Activated CD8-positive, alpha-beta memory T cell treated with anti-CD3 and anti-CD28 coated beads for 24 hours (primary cell): ENCODE measurements at regions not wholly inside any gene's neighbourhood (a gene's known extent, or its start where the extent isn't known, plus 50 kb on each side); places are given as distances from the start of the nearest gene placed in this dataset.
"Not testable (repeated sequence)": the region's sequence is repeated elsewhere in the genome, so short reads cannot be mapped to it uniquely, and the experiment has no call there.

Experiments used
- DNase-seq: peaks from one replicate; pipeline ENCODE4 v3.0.0-alpha.2; 2020

GRCh38 chr15:93932164-93932776 is 299.1 kb upstream of the MCTP2 start:
- no peak for DNase-seq

GRCh38 chr15:93929375-93930094 is 301.8 kb upstream of the MCTP2 start:
- DNase-seq = no peak

GRCh38 chr15:93920204-93920603 is 311.2 kb upstream of the MCTP2 start:
- no peak for DNase-seq

GRCh38 chr15:93918801-93919200 is 312.6 kb upstream of the MCTP2 start:
- not testable (repeated sequence) for DNase-seq

- DNase-seq = no peak
These were observed 314.2 kb upstream of the MCTP2 start for GRCh38 chr15:93917181-93917580.

GRCh38 chr15:93913871-93914270 is 317.5 kb upstream of the MCTP2 start:
- no peak for DNase-seq

GRCh38 chr15:93913310-93913709 is 318.1 kb upstream of the MCTP2 start:
- DNase-seq = no peak

GRCh38 chr15:93900476-93901400 is 330.6 kb upstream of the MCTP2 start:
- DNase-seq = no peak

- DNase-seq = no peak
These were observed 331.5 kb upstream of the MCTP2 start for GRCh38 chr15:93899817-93900216.

- no peak for DNase-seq
These were observed 334.0 kb upstream of the MCTP2 start for GRCh38 chr15:93897377-93897776.

GRCh38 chr15:93895976-93896770 is 335.2 kb upstream of the MCTP2 start:
- no peak for DNase-seq

GRCh38 chr15:93894438-93895036 is 336.8 kb upstream of the MCTP2 start:
- no peak for DNase-seq

GRCh38 chr15:93887151-93887550 is 344.2 kb upstream of the MCTP2 start:
- DNase-seq = no peak

GRCh38 chr15:93882779-93883178 is 348.6 kb upstream of the MCTP2 start:
- DNase-seq = no peak

GRCh38 chr15:93882141-93882540 is 349.2 kb upstream of the MCTP2 start:
- no peak for DNase-seq

- no peak for DNase-seq
These were observed 350.1 kb upstream of the MCTP2 start for GRCh38 chr15:93881310-93881709.

- no peak for DNase-seq
These were observed 351.0 kb upstream of the MCTP2 start for GRCh38 chr15:93880358-93880757.

GRCh38 chr15:93870583-93870982 is 360.8 kb upstream of the MCTP2 start:
- DNase-seq = no peak

- no peak for DNase-seq
These were observed 364.4 kb upstream of the MCTP2 start for GRCh38 chr15:93866948-93867347.

- DNase-seq = no peak
These were observed 364.9 kb upstream of the MCTP2 start for GRCh38 chr15:93866476-93866875.

- no peak for DNase-seq
These were observed 365.8 kb upstream of the MCTP2 start for GRCh38 chr15:93865586-93865985.

GRCh38 chr15:93862791-93863190 is 368.6 kb upstream of the MCTP2 start:
- no peak for DNase-seq
